RWPE1 (cell line): ENCODE measurements at regions not wholly inside any gene's neighbourhood (a gene's known extent, or its start where the extent isn't known, plus 50 kb on each side); places are given as distances from the start of the nearest gene placed in this dataset.

Experiments
- CTCF ChIA-PET: fragments of 350-600 bp; sonication (Branson Sonifier 250); formaldehyde crosslinking; extraction: SDS; loops from one replicate; lab custom pipeline; 2021; lab: Yijun Ruan, JAX
- POLR2A ChIA-PET: fragments of 400-600 bp; formaldehyde crosslinking; extraction: SDS; loops from one replicate; lab custom pipeline; 2020; ENCODE audit warnings: antibody characterized with exemption; ENCODE audit not compliant: low non-redundant PET; lab: Yijun Ruan, JAX
- DNase-seq: peaks from one replicate; pipeline ENCODE4 v3.0.0; 2012; ENCODE audit warnings: low spot score
- H3K27ac ChIP-seq: fragments of 450-650 bp; 2 replicates; pipeline ENCODE4 v1.5.1; 2017
- TF ChIP-seq, protein P1 (sequence below): fragments of 450-650 bp; conservative IDR thresholded peaks from 2 replicates; pipeline ENCODE4 v1.5.1; 2017; ENCODE audit warnings: low read depth, mild to moderate bottlenecking

DNA sequence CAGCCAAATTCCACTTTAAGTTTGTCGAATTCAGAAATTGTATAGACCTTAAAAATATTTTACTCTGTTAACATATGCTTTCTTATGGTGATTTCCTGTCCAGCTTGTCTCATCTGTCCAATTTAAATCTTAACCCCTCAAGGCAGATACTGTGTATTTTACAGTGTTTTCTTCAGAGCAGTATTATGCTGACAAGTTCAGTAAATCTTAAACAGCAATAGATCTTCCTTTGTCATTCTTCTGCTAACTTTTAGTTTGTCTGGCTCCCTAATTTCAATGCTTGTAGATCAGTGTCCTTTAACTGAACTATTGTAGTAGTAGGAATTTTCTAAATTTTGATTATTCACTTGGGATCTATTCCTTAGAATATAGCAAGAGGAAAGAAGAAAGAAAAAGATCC, 52.8 kb upstream of the MEIS1 start:
- CTCF ChIA-PET, result interaction anchor here (0.7 kb wide), 1 partner anchor 146 kb away, joined by 3 read pairs; no protein-coding TSS in a partner anchor
- DNase-seq, result no peak
- no peak overlapping the region for H3K27ac ChIP-seq
- TF ChIP-seq, protein P1, sequence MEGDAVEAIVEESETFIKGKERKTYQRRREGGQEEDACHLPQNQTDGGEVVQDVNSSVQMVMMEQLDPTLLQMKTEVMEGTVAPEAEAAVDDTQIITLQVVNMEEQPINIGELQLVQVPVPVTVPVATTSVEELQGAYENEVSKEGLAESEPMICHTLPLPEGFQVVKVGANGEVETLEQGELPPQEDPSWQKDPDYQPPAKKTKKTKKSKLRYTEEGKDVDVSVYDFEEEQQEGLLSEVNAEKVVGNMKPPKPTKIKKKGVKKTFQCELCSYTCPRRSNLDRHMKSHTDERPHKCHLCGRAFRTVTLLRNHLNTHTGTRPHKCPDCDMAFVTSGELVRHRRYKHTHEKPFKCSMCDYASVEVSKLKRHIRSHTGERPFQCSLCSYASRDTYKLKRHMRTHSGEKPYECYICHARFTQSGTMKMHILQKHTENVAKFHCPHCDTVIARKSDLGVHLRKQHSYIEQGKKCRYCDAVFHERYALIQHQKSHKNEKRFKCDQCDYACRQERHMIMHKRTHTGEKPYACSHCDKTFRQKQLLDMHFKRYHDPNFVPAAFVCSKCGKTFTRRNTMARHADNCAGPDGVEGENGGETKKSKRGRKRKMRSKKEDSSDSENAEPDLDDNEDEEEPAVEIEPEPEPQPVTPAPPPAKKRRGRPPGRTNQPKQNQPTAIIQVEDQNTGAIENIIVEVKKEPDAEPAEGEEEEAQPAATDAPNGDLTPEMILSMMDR, result no peak
- POLR2A ChIA-PET, result no interaction called here

DNA sequence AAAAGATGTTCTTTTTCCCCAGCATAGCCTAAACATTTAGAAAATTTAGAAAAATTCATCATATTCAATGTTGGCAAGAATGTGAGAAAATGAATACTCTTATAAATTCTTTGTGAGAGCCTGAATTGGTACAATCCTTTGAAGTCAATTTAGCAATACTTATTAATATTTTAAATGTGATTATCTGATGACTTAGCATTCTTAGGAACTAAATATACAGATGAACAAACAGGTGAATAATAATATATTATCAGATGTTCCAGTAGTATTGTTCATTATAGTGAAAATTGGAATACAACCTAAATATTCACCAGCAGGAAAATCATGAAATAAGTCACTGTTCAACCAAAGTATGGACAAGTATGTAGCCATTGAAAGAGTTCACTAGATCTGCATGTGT, 55.5 kb upstream of the MEIS1 start:
- TF ChIP-seq, protein P1, result no peak
- ChIA-PET CTCF (interaction anchor here (0.6 kb wide), 1 partner anchor 45 kb away, joined by 4 read pairs; no protein-coding TSS in a partner anchor), POLR2A (no interaction called here)
- no peak for DNase-seq
- no peak overlapping the region for H3K27ac ChIP-seq

DNA sequence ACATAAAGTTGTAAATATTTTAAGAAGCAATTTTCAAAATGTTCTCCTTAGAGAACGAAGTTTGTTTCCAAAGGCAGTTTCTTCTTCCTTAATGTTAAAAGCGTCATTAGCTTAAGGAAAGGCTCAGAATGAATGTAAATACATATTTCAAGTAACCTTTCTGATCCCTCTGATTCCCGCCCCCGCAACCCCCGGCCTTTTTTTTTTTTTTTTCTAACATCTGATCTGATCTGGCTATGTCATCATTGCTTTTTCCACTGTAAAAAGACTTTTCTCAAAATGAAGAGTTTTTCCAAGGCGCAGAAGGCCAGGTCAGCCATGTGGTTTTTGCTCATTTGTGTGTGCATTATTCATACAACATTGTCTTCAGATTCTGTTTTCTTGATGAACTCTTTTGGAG, 57.1 kb upstream of the MEIS1 start:
- POLR2A ChIA-PET, result no interaction called here
- CTCF ChIA-PET, result interaction anchor here (0.6 kb wide), 1 partner anchor 1643 kb away, joined by 4 read pairs; no protein-coding TSS in a partner anchor
- TF ChIP-seq, protein P1, result no peak
- no peak overlapping the region for H3K27ac ChIP-seq
- no peak for DNase-seq

DNA sequence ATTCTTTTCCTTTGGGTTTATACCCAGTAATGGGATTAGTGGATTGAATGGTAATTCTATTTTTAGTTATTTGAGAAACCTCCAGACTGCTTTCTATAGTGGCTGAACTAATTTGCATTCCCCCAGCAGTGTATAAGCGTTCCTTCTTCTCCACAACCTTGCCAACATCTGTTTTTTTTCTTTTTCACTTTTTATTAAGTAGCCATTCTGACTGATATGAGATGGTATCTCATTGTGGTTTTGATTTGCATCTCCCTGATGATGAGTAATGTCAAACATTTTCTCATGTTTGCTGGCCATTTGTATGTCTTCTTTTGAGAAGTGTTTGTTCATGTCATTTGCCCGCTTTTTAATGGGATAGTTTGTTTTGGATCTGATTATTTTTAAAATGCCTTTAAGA, 64.1 kb upstream of the MEIS1 start:
- POLR2A ChIA-PET, result no interaction called here
- DNase-seq, result no peak
- no peak overlapping the region for H3K27ac ChIP-seq
- TF ChIP-seq, protein P1, result no peak
- CTCF ChIA-PET, result no interaction called here

DNA sequence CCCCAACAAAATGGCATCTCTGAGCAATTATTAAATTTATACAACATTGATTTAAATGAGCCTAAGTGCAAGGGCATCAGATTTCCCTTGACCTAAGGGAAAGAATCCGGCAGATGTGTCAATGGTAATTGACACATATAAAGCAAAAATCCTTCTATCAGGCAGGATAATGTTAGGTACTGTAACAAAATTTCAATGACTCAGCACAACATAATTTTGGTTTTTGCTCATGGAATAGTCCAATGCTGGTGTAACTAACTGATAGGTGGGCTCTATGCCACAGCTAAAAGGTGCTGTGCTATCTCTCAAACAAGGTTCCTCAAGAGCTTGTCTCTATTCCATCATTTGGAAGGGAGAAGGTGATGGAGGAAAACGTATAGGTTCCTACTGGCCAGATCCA, 68.3 kb upstream of the MEIS1 start:
- CTCF ChIA-PET, result no interaction called here

DNA sequence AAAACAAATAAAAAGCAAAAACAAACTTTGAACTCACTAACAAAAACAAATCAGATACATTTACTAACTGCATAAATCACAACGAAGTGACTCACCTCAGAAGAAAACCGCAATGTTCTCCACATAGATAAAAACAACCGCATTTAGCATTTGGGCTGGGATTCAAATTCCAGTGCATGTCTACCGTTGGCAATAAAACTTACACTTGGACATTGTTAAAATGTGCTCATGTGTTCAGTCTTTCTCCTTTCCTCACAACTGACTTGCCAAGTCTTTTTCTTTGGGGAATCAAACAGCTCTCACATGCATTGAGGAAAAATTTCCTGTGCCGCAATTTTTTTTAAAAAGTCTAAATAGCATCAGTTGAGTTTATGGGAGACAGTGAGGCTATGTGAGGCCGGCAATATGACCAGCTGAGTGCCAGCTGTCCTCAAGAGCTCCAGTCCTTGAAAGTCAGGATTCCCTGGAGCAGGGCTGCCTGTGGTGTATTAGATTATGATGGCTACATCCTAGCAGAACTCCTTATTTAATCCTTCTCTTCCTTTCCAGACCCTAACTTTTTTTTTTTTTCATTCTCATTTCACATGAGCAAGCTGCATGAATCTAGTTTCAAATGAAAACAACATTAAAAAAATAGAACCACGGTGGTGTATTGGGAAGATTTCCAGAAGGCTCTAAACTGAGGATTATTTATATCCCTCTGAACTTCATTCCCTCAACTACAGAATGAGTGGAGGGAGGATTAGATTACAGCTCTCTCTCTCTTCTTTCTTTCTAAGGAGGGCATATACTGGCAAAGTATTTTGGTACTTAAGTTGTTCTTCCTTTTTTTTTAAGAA, 70.2 kb upstream of the MEIS1 start:
- TF ChIP-seq, protein P1, result no peak
- DNase-seq, result peak; percentile 53
- ChIA-PET CTCF (no interaction called here), POLR2A (no interaction called here)
- no peak overlapping the region for H3K27ac ChIP-seq

More for the DNA sequence above, 68.3 kb upstream of the MEIS1 start:
- H3K27ac ChIP-seq, result no peak overlapping the region
- TF ChIP-seq, protein P1, result no peak
- POLR2A ChIA-PET, result no interaction called here
- DNase-seq, result no peak
